22Rv1 (cell line): ENCODE measurements at regions not wholly inside any gene's neighbourhood (a gene's known extent, or its start where the extent isn't known, plus 50 kb on each side); places are given as distances from the start of the nearest gene placed in this dataset.

Experiments used
- ZFX ChIP-seq: fragments of 450-650 bp; IDR thresholded peaks from 2 replicates; pipeline ENCODE4 v1.6.1; 2017; ENCODE audit warnings: antibody characterized with exemption, borderline replicate concordance
- TF ChIP-seq, protein P1 (sequence below): fragments of 450-650 bp; IDR thresholded peaks from 2 replicates; pipeline ENCODE4 v1.5.1; 2017; ENCODE audit warnings: mild to moderate bottlenecking

DNA sequence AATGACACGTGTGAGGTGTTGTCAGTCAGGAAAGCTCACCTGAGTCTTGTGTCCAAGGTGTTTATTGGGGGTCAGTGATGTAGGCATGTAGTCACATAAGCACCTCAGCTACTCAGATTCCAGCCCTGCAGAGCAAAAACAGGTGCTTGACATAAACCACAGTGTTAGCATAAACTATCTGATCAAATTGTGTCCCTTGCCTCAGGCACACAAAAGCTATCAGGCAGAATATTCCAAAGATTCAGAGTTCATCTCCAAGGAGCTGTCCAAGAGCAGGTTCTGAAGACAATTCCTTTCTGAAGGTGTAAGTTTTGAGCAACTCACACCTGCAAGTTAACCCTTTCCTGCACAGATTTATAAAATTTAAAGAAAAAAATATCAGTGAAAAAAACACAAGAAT is 102.2 kb upstream of the ITGA1 start:
- TF ChIP-seq, protein P1, sequence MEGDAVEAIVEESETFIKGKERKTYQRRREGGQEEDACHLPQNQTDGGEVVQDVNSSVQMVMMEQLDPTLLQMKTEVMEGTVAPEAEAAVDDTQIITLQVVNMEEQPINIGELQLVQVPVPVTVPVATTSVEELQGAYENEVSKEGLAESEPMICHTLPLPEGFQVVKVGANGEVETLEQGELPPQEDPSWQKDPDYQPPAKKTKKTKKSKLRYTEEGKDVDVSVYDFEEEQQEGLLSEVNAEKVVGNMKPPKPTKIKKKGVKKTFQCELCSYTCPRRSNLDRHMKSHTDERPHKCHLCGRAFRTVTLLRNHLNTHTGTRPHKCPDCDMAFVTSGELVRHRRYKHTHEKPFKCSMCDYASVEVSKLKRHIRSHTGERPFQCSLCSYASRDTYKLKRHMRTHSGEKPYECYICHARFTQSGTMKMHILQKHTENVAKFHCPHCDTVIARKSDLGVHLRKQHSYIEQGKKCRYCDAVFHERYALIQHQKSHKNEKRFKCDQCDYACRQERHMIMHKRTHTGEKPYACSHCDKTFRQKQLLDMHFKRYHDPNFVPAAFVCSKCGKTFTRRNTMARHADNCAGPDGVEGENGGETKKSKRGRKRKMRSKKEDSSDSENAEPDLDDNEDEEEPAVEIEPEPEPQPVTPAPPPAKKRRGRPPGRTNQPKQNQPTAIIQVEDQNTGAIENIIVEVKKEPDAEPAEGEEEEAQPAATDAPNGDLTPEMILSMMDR = no peak
- TF ChIP-seq ZFX = no peak
